GM21737 (cell line): ENCODE measurements at regions not wholly inside any gene's neighbourhood (a gene's known extent, or its start where the extent isn't known, plus 50 kb on each side); places are given as distances from the start of the nearest gene placed in this dataset.

Experiments
- ATAC-seq: cut with Tn5 transposase; IDR thresholded peaks from one replicate; pipeline ENCODE4 v1.9.1; 2021; ENCODE audit warnings: mild to moderate bottlenecking, moderate library complexity; ENCODE audit not compliant: unreplicated experiment

DNA sequence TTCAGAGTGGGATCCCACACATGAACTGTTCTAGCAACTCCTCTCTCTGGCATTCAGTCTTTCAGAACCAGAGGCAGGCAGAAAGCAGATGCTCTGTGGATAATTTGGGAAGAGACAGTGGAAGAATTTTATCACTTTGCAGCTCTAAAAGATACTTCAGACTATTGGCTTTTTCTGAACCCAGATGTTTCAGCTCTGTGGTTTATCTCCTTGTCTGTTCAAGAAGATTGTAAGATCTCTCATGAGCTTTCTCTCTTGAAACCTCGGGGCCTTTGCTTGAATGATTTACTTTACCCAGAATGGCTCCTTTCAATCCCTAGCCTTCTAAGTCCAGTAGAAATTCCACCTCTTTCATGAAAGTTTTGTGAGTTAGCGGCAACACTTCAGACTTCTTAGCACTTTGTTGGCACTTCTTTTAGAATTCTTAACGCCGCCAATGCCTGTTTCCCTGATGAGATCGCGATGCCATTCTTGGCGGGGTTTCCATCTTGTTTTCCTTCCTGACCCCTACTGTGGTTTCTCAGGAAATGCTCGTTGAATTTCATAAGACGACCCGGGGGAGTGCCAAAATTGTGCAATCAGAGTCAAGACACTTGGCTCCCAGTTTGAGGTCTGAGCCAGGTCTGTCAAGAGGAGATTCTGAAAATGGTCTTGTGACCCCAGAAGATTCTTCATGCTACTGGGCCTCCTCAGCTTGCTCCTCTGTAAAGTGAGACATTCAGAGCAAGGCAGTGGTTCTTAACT lies 107.0 kb upstream of the PRICKLE1 start:
- ATAC-seq: no peak

DNA sequence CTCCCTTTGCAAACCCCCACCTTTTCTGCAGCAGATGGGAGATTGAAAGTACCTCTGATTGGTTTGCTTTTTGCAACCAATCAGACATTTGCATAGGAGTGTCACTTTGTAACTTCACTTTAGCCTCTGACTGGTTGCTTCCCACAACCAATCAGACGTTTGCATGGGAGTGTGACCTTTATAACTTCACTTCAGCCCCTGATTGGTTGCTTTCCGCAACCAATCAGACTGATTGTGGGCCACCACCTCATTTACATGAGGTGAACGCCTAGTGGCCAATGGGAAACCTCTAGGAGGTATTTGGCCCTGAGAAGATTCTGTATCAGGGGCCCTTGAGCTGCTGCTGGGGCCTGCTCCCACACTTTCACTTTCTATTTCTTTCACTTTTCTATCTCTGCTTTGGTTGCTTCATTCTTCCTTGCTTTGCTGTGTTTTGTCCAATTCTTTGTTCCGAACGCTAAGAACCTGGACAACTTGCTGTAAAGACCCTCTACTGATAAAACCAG lies 106.0 kb upstream of the PRICKLE1 start:
- ATAC-seq: no peak

DNA sequence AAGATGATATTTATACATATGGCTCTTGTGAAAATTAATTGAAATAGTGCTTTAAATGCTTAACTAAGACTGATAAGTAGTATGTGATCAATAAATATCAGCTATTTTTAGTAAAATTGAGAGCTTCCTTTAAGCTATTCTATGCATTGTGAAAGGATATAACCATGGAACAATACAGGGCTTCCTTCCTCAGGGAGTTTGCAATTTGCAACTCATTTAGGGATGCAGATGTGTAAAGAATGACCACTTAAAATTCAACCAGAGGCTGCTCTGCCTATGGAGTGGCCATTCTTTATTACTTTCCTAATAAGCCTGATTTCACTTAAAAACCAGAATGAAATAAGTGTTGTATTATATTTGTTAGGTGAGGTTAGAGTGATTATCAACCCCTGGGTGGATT lies 103.2 kb upstream of the PRICKLE1 start:
- ATAC-seq: no peak

DNA sequence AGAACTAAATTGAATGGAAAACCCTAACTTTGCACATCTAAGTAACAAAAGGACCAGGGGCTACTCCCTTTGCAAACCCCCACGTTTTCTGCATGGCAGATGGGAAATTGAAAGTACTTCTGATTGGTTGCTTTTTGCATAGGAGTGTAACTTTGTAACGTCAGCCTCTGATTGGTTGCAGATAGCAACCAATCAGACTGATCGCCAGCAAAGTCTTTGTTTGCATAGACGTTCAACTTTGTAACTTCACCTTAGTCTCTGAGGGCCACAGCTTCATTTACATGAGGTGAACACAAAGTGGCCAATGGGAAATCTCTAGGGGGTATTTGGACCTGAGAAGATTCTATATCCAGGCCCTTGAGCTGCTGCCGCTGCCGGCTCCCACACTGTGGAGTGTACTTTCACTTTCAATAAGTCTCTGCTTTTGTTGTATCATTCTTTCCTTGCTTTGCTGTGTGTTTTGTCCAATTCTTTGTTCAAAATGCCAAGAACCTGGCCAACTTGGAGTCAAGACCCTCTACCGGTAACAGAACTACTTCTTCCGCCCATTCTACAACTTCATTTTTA lies 102.5 kb upstream of the PRICKLE1 start:
- no peak for ATAC-seq

DNA sequence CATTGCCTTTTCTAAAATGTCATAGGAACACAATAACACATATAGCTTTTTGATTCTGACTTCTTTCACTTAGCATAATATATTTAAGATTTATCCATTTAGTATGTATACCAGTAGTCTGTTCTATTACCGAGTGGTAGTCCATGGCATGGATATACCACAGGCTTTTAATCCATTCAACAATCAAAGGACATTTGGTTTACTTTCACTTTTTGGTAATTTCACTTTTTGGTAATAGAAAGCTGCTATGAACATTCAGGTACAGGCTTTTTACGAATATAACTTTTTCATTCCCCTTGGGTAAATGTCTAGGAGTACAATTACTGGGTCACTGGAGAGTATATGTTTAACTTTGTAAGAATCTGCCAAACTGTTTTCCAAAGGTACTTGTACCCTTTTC lies 100.7 kb upstream of the PRICKLE1 start:
- no peak for ATAC-seq

DNA sequence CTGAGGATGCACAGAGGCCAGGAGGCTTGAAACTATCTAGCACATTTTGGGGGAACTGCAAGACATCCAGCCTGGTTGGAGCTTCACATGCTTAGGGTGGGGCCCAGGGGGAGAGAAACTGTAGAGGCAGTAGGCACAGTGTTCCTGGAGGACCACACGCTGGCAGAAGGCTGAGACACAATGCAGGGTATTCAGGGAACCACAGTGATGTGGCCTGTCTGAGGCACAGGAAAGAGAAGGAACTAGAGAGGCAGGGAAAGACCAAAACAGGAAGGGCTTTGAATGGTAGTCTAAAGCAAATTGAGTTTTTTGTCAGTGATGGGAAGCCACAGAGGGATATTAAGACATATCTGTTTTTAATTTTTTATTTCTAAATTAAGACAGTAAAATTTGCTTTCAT lies 100.2 kb upstream of the PRICKLE1 start:
- no peak for ATAC-seq

DNA sequence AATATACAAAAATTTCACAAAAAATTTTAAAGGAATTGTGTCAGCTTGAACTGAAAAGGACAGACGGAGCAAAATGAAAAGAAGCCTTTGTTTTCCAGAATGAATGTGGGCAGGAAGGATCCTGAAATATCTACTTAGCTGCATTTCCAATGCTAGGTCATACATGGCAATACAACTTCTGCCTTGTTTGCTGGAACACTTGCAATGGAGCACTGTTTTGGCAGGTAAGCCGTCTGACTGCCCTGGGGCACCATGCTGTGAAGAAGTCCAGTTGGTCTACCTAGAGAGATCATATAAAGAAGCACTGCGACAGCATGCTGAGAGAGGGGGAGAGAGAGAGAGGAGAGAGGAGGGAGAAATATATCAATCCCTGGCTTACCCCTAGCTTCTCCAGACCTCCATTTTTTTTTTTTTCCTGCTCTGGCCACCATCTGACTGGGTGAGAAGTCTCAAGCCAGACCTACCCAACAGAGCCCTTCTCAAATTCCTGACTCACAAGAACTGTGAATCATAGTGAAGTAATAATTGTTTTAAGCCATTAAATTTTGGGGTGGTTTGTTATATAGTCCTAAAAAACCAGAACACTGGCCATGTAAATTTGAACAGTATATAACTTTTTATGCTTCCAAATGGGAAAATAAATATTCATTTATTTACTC lies 97.1 kb upstream of the PRICKLE1 start:
- ATAC-seq: no peak

DNA sequence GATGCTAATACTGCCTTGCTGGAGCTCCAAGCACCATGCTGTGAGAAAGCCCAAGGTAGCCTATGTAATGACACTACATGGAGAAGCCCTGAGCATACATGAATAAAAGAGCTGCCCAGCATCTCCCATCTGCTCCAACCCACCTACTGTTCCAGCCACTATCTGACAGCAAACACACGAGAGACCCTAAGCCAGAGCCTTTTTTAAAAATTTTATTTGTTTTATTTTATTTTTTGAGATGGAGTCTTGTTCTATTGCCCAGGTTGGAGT lies 95.2 kb upstream of the PRICKLE1 start:
- no peak for ATAC-seq

DNA sequence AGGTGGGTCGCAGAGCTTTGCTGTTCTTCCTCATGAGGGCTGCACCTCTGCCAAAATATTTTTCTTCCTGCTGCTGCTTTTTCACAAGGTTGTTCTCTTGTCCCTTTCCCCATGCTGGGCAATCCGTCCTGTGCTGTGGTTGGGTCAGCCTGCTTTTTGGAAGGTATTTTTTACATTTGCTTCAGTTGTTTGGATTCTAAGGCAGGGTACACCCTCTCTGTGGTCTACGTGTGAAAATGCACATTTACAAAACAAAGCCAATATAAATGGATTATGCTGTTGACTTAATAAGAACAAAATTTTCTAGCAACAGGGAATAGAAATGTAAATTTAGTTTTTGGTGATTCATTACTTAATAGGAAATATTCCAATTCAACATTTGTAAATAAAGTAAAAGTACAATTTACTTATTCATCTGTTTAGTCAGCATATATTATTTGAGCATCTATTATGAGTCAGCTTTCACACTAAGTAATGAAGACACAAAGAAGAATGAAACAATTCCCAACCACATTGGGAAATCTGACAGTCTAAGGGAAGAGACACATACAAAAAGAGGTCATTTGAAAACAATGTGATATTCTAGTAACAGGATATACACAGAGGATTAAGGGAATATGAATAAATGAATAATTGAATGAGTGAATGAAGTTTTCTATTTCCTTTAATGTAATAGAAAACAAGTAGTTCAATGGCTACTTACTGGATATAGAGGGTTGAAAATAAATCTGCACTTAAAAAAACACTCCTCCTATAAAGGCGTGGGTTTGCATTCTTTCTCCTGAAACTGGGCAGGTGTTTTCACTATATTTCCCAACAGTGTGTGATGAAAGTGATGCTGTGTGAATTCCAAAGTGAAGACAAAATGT lies 94.6 kb upstream of the PRICKLE1 start:
- no peak for ATAC-seq

DNA sequence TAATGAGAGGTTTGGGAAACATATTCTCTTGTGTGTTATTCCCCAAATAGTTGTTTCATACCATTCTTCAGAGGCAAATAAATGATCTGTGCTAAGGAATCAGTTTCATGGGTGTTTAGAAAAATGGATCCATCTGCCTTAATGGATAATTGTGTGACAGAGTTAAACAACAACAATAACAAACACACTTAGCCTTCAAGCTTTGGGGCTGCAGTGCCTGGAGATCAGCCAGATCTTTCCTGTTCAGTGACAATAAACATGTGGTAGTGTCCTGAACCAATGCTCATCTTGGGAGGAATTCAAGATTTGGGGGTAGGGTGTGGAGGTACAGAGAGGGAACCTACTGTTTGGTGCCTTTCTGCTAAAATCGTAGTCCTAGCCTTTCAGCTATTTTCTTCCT lies 93.7 kb upstream of the PRICKLE1 start:
- no peak for ATAC-seq

DNA sequence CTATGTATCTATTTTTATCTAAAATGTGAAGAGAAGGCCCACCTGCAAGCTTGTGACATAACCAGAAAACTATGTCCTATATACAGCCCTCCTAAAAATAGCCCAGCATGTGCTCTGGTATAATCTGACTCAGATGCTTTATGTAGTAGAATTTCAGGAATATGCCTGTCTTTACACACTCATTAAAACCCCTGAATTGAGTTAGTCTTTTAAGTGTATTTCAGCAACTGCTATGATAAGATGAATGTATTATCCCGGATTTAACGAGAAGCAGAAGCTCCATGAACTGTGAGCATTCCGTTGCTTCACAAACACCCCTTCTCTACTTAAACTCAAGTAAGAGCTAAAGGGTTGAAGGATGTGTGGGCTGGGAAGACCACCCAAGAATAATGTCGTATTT lies 89.9 kb upstream of the PRICKLE1 start:
- ATAC-seq: no peak

DNA sequence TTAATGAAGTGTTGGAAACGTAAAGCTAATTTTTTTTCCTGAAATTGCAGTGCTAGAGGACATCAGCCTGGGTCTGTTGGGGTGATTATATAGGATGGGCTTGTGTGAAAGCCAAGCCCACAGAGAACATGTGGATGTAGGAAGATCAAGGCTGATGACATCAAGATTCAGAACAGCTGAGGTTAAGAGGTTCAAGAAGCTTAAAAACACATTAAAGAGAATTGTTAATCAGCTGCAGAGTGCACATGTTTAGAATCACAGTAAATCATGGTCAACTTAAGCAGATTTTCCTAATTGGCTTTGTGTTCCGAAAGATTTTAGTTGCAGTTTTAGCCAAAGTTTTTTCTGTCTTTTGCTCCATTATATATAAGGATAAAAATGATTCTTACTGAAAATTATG lies 87.9 kb upstream of the PRICKLE1 start:
- no peak for ATAC-seq

DNA sequence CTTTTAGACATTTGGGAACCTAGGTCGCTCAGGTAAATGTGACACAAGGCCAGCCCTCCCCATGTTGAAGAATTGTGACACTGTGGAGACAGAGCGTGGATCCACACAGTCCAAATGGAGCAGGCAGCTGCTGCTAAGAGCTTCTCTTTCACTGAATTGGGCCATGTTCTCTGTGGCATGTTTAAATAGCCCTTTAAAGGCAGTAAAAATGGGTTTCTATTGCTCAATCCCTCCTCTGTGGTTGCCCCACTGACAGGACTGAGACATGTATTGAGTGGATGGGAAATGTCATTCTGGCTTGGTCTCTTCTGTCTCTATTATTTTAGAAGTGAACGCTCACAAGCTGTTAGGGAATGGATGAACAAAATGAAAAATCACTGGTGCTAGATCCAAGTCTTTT lies 84.0 kb upstream of the PRICKLE1 start:
- ATAC-seq: no peak

DNA sequence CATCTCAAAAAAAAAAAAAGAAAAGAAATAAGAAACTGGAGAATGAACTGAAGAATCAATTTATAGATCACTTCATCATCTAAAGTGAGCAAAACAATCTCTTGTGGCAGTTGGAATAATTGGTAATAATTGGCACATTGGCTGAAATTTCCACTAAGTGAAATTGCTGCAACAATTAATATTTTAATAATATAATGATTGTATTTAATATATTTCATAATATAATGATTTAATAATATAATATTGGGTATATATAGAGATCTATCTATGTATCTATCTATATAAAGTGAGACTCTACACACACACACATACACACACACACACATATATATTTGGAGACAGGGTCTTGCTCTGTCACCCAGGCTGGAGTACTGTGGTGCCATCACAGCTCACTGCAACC lies 81.2 kb upstream of the PRICKLE1 start:
- no peak for ATAC-seq

DNA sequence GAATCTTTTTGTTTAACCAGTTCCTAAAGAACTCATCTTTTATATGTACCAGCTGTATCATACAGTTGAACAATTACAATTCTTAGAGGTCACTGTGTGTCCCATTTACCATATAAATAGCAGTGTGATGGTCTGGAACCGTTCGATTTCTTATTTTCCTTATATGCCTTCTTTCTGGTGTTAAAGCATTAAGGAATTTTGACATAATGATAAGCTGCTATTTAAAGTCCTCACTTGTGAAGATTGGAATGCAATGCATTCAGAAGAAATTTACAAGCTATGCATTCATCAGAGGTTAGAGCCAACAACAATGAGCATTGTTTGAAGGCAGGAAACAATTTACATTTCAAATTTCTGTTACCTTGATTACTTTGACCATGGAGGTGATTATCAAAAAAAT lies 80.0 kb upstream of the PRICKLE1 start:
- ATAC-seq: no peak

DNA sequence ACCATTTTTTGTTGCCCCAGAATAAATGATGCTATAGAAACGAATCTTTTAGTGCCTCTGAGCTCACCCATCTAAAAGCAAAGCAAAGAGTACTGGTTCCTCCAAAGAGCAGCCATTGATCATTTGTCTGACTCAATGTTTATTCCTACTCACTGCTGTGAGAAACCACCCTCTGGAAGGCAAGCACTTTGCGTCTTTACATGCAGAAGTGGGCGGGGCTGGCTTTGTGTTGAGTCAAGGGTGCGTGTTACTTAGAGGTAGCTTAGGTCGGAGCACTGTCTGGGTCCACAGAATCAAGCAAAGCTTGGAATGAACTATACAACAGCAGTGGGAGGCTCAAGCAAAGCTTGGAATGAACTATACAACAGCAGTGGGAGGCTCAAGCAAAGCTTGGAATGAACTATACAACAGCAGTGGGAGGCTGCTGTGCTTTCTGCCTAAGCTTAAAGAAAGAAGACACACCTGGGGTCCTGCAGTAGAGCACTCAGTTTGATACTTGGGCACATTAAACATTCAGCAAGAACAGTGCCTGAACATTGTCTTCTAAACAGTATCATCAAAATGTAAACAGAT lies 77.2 kb upstream of the PRICKLE1 start:
- ATAC-seq: no peak

DNA sequence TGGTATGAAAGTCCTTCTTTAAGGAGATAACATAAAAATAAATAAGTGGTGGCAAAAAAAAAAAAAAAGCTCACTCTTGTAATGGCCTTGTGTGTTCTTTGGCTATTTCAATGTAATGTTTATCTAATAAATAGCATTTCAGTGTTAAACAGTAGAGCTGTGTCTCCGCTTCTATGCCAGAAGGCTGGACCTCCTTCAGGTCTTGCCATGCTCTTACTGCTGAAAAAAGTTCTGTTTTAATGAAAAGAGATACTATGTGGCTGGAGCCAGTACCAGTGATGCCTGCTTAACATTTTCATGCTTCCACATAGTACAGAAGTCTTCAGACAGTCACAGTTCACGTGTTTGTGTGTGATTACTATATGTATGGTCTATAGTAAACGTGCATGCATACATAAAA lies 74.1 kb upstream of the PRICKLE1 start:
- no peak for ATAC-seq

DNA sequence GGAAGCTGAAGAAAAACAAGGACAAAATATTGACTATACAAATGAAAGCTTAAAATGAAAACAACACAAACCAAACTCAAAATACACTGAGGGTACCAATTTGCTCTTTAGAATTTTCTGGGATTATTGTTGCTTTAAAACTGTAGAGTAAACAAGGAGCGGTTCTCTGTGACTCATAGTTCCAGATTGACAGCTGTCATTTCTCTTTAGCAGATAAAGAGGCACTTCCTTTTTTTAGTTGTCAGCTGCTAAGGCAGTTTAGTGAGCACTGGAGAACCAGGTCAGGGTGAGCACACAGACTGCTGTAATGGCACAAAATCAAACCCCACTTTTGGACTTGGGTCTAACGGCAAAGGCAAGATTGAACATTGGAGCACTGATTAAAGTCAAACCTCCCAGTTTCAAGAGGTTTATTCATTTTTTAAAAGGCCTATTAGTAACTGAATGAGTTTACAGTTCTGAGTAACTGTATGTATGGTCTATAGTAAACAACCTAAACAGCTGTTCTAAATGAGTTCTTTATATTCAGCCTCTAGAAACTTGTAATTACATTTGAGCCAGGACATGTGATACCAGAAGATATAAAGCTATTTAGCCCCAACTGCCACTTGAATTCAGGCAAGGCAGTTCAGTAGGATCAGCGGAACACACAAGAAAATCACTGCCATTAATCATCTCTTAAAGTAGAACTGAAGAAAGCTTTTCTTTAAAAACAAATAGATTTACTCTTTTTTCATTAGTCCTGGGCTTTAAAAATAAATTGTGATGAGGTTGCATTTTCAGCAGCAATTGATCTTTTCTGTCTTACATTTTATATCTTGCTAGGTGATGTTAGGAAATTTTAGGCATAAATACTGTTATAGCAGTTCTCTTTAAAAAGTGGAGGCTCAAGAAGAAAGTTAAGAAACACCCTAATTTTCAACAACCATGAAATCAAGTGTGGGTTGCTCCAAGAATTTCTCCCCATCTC lies 71.7 kb upstream of the PRICKLE1 start:
- ATAC-seq: no peak

DNA sequence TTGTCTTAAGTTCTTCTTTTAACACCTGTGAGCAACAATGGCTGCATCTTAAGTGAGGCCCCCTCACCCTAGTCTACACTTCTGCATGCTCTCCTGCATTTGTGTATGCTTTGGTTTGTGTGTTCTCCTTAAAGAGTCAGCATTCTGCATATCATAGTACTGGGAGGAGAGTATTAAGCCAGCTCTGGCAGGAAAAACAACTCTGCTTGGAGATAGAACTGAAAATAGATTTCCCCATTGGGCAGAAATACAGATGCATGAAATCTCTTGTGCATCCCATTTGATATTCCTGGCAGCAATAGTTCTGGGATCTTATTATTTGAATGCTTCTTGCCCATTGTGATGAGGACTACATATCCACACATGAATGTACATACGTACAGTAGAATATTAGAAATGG lies 70.6 kb upstream of the PRICKLE1 start:
- no peak for ATAC-seq

DNA sequence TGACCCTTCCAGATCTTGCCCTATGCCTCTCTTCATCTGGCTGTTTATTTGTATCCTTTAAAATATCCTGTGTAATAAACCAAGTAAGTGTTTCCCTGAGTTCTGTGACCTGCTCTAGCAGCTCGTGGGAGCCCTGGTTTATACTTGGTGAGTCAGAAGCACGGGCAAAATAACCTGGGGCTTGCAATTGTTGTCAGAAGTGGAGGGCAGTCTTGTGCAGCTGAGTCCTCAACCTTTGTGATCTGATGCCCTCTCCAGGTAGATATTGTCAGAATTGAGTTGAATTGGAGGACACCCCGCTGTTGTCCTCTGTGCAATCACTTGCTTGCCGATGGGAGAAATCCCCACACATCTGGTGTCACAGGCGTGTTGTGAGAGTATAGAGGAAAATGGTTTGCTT lies 62.5 kb upstream of the PRICKLE1 start:
- ATAC-seq: no peak
